HCT116 (cell line): ENCODE measurements at regions not wholly inside any gene's neighbourhood (a gene's known extent, or its start where the extent isn't known, plus 50 kb on each side); places are given as distances from the start of the nearest gene placed in this dataset.

Experiments used
- ATAC-seq: fragments of 200-7000 bp; cut with Tn5 transposase; 2 replicates; pipeline ENCODE4 v1.9.1; 2020; ENCODE audit warnings: mild to moderate bottlenecking, moderate library complexity
- BruUV-seq: library from RNA; stranded (reverse); fragments of 400-500 nt; replicated peaks from 2 replicates; lab custom pipeline; 2021; lab: Mats Ljungman, UMichigan
- CTCF ChIA-PET: fragments of 300-600 bp; sonication (Branson Sonifier 250); formaldehyde crosslinking; loops from one replicate; lab custom pipeline; 2021; ENCODE audit warnings: antibody characterized with exemption; lab: Charles Lee
- POLR2A ChIA-PET: fragments of 300-600, 350-600 bp; sonication (Branson Sonifier 250); formaldehyde crosslinking; loops from one replicate; lab custom pipeline; 2021; ENCODE audit warnings: antibody characterized with exemption; lab: Charles Lee
- RAD21 ChIA-PET, 2 experiments: fragments of 300-600 bp; sonication (Branson Sonifier 250); formaldehyde crosslinking; loops; one replicate each; lab custom pipeline; 2023; ENCODE audit warnings: low total read pairs in 2 of 2; ENCODE audit not compliant: uncharacterized antibody in 2 of 2, unreplicated experiment in 2 of 2, low non-redundant PET in 1 of 2; lab: Charles Lee
- DNase-seq: peaks from one replicate; pipeline ENCODE4 v3.0.0-alpha.2; 2010; ENCODE audit warnings: low read depth, low spot score
- H2AFZ ChIP-seq: fragments of 200-600 bp; shearing (Covaris generic), sonication (generic); 2 replicates; pipeline ENCODE4 v1.6.1; 2017; ENCODE audit warnings: low read depth, mixed run types, mixed read lengths, antibody characterized with exemption, low read length; ENCODE audit not compliant: poor library complexity, severe bottlenecking
- H3K27ac ChIP-seq: 2 replicates; pipeline ENCODE4 v1.5.1; 2012; ENCODE audit warnings: low read depth, low read length
- H3K27me3 ChIP-seq: fragments of 200-600 bp; sonication (generic); 2 replicates; pipeline ENCODE4 v1.6.1; 2016; ENCODE audit warnings: mixed run types, low read length, mixed read lengths; ENCODE audit not compliant: insufficient read depth
- H3K36me3 ChIP-seq, 2 experiments: fragments of 200-500 bp in 1 of 2; fragments of 200-600 bp in 1 of 2; sonication (Bioruptor generic) in 1 of 2; sonication (generic) in 1 of 2; 2 replicates each; pipeline versions ENCODE4 v1.5.1 to v1.6.1; 2014 to 2016; ENCODE audit warnings: low read length in 2 of 2, inconsistent platforms in 1 of 2, mixed read lengths in 1 of 2, mixed run types in 1 of 2; ENCODE audit not compliant: insufficient read depth in 2 of 2, control insufficient read depth in 1 of 2
- H3K4me1 ChIP-seq, 2 experiments: fragments of 200-600 bp in 1 of 2; sonication (generic) in 1 of 2; 2 replicates each; pipeline versions ENCODE4 v1.5.1 to v1.6.1; 2012 to 2017; ENCODE audit warnings: low read length in 2 of 2, inconsistent platforms in 1 of 2, mild to moderate bottlenecking in 1 of 2, mixed read lengths in 1 of 2, mixed run types in 1 of 2, moderate library complexity in 1 of 2; ENCODE audit not compliant: insufficient read depth in 2 of 2, control insufficient read depth in 1 of 2
- H3K4me2 ChIP-seq: fragments of 200-600 bp; sonication (generic); 2 replicates; pipeline ENCODE4 v1.6.1; 2017; ENCODE audit warnings: mixed run types, low read length, mixed read lengths
- H3K4me3 ChIP-seq, 2 experiments: fragments of 200-600 bp in 1 of 2; sonication (generic) in 1 of 2; replicated peaks in 1 of 2; 2 replicates each; pipeline ENCODE4 v1.5.1; 2011 to 2016; ENCODE audit warnings: low read length in 2 of 2, control low read depth in 1 of 2, low read depth in 1 of 2, mild to moderate bottlenecking in 1 of 2, mixed read lengths in 1 of 2, mixed run types in 1 of 2
- H3K79me2 ChIP-seq: fragments of 200-600 bp; sonication (generic); 2 replicates; pipeline ENCODE4 v1.6.1; 2017; ENCODE audit warnings: mild to moderate bottlenecking, mixed run types, low read length, moderate library complexity, mixed read lengths; ENCODE audit not compliant: insufficient read depth
- H3K9ac ChIP-seq: fragments of 200-600 bp; sonication (generic); 2 replicates; pipeline ENCODE4 v1.6.1; 2016; ENCODE audit warnings: low read length, mixed read lengths
- H3K9me2 ChIP-seq: fragments of 200-600 bp; sonication (generic), shearing (Covaris generic); 2 replicates; pipeline ENCODE4 v1.6.1; 2017; ENCODE audit warnings: mixed run types, mild to moderate bottlenecking, moderate library complexity; ENCODE audit not compliant: insufficient read depth
- H3K9me3 ChIP-seq, 2 experiments: fragments of 200-500 bp in 1 of 2; fragments of 200-600 bp in 1 of 2; sonication (Bioruptor generic) in 1 of 2; sonication (generic) in 1 of 2; 2 replicates each; pipeline ENCODE4 v1.6.1; 2014 to 2017; ENCODE audit warnings: low read length in 2 of 2, mixed read lengths in 2 of 2, inconsistent platforms in 1 of 2, low read depth in 1 of 2, mild to moderate bottlenecking in 1 of 2, mixed run types in 1 of 2, moderate library complexity in 1 of 2; ENCODE audit not compliant: control insufficient read depth in 1 of 2, insufficient read depth in 1 of 2
- H4K20me1 ChIP-seq: fragments of 200-600 bp; sonication (generic), shearing (Covaris generic); 2 replicates; pipeline ENCODE4 v1.6.1; 2017; ENCODE audit warnings: mixed run types, mild to moderate bottlenecking, moderate library complexity; ENCODE audit not compliant: insufficient read depth
- ATF3 ChIP-seq: IDR thresholded peaks from 2 replicates; pipeline ENCODE4 v1.6.1; 2012
- EGR1 ChIP-seq: IDR thresholded peaks from 2 replicates; pipeline ENCODE4 v1.6.1; 2012; ENCODE audit warnings: low read depth
- EZH2phosphoT487 ChIP-seq: fragments of 200-600 bp; IDR thresholded peaks from 2 replicates; pipeline ENCODE4 v1.6.1; 2018; ENCODE audit warnings: antibody characterized with exemption, borderline replicate concordance
- JUND ChIP-seq: IDR thresholded peaks from 2 replicates; pipeline ENCODE4 v1.6.1; 2012
- MAX ChIP-seq: IDR thresholded peaks from 2 replicates; pipeline ENCODE4 v1.6.1; 2012
- POLR2A ChIP-seq: IDR thresholded peaks from 2 replicates; pipeline ENCODE4 v1.7.0; 2011; ENCODE audit warnings: borderline replicate concordance; ENCODE audit not compliant: insufficient read depth, insufficient read length; ENCODE audit errors: extremely low read depth
- POLR2AphosphoS5 ChIP-seq: IDR thresholded peaks from 2 replicates; pipeline ENCODE4 v1.6.1; 2011; ENCODE audit warnings: mild to moderate bottlenecking, low read depth, low read length, moderate library complexity
- RAD21 ChIP-seq: IDR thresholded peaks from 2 replicates; pipeline ENCODE4 v1.6.1; 2012; ENCODE audit warnings: low read depth, mild to moderate bottlenecking
- REST ChIP-seq: IDR thresholded peaks from 2 replicates; pipeline ENCODE4 v1.6.1; 2012; ENCODE audit warnings: low read depth
- SP1 ChIP-seq: IDR thresholded peaks from 2 replicates; pipeline ENCODE4 v1.6.1; 2012; ENCODE audit warnings: low read depth
- SRF ChIP-seq: IDR thresholded peaks from 2 replicates; pipeline ENCODE4 v1.6.1; 2012; ENCODE audit warnings: low read depth
- TCF7L2 ChIP-seq: IDR thresholded peaks from 2 replicates; pipeline ENCODE4 v1.7.0; 2011; ENCODE audit warnings: borderline replicate concordance, inconsistent platforms; ENCODE audit not compliant: insufficient read depth, insufficient read length; ENCODE audit errors: extremely low read depth
- YY1 ChIP-seq: IDR thresholded peaks from 2 replicates; pipeline ENCODE4 v1.6.1; 2011; ENCODE audit warnings: low read length, low read depth, moderate library complexity, mild to moderate bottlenecking; ENCODE audit not compliant: insufficient replicate concordance; ENCODE audit errors: extremely low read depth
- ZBTB33 ChIP-seq: IDR thresholded peaks from 2 replicates; pipeline ENCODE4 v1.6.1; 2011; ENCODE audit warnings: mild to moderate bottlenecking, low read length, moderate library complexity; ENCODE audit not compliant: insufficient replicate concordance; ENCODE audit errors: extremely low read depth
- ZFX ChIP-seq: fragments of 450-650 bp; IDR thresholded peaks from 2 replicates; pipeline ENCODE4 v1.6.1; 2017
- ZNF274 ChIP-seq: fragments of 200-500 bp; sonication (Bioruptor generic); IDR thresholded peaks from 2 replicates; pipeline ENCODE4 v1.6.1; 2014; ENCODE audit warnings: mild to moderate bottlenecking, low read depth, low read length, inconsistent platforms
- intact Hi-C: fragments of 100-400 bp; cut with micrococcal nuclease; formaldehyde crosslinking; loops from 2 replicates; pipeline ENCODE4 v1.10.0; 2022

GRCh38 chr20:12458241-12458640, 540.5 kb downstream of the BTBD3 start (continued):
- no peak for TF ChIP-seq ZBTB33
- TF ChIP-seq SRF, result no peak
- TF ChIP-seq ZNF274, result no peak
- no peak for TF ChIP-seq POLR2AphosphoS5

GRCh38 chr20:12464036-12464435, 544.7 kb upstream of the SPTLC3 start:
- ATAC-seq, result no peak
- BruUV-seq, result no TSS peak
- H3K4me1 ChIP-seq, result no peaks in the 10 kb centered on the region
- TF ChIP-seq RAD21 (no peak), EGR1 (no peak), YY1 (no peak), JUND (no peak), EZH2phosphoT487 (no peak), SP1 (no peak), TCF7L2 (no peak), ZBTB33 (no peak), ZFX (no peak), ATF3 (no peak), POLR2AphosphoS5 (no peak), MAX (no peak), POLR2A (no peak), REST (no peak), ZNF274 (no peak)

More at GRCh38 chr20:12464036-12464435, 544.7 kb upstream of the SPTLC3 start:
- RAD21 ChIA-PET, result no interaction called here
- Histone ChIP-seq H3K36me3 (no peaks in the 10 kb centered on the region), H2AFZ (no peak overlapping the region), H3K9me2 (no peaks in the 10 kb centered on the region), H3K27me3 (no peaks in the 10 kb centered on the region), H3K4me2 (no peak overlapping the region), H3K9ac (no peak overlapping the region), H4K20me1 (no peaks in the 10 kb centered on the region), H3K27ac (no peak overlapping the region), H3K79me2 (no peaks in the 10 kb centered on the region), H3K9me3 (peaks cover 14 to 45% of the 10 kb centered on the region in 2 experiments; a peak in 3 of 4 replicates), H3K4me3 (no peak overlapping the region)
- intact Hi-C loops, result no loop called here
- POLR2A ChIA-PET, result no interaction called here
- no peak for DNase-seq
- CTCF ChIA-PET, result no interaction called here
